ENCODE measurements at regions not wholly inside any gene's neighbourhood (a gene's known extent, or its start where the extent isn't known, plus 50 kb on each side); places are given as distances from the start of the nearest gene placed in this dataset.
"Not testable (repeated sequence)": the region's sequence is repeated elsewhere in the genome, so short reads cannot be mapped to it uniquely, and the experiment has no call there.

DNA sequence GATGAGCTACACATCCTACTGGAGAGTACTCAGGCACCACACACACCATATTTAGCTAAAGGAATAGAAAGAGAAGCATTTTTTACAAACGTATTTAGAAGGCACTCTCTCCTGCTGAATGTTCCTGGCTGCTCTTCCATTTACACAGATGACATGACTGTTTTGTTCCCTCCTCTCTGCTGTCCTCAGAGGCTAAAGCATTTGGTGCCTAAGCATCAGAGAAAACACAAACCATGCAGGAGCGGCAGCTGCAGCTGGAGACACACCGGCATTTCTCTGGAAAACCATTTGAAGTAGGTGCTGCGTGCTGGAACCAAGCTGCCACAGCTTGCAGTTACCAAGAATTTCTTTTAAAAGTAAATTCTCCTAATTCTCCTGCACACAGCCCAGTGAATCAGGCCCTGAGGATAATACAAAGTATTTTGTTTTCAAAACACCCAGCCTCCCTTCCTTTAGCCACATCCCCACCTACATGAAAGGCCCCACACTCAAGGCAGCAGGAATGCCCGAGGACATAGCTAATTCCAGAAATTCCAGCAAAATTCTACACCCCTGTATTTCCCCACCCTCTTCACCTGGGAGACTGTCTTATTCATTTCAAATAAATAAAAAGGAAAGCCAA is 488.9 kb upstream of the SOX11 start:
- no peak for DNase-seq

DNA sequence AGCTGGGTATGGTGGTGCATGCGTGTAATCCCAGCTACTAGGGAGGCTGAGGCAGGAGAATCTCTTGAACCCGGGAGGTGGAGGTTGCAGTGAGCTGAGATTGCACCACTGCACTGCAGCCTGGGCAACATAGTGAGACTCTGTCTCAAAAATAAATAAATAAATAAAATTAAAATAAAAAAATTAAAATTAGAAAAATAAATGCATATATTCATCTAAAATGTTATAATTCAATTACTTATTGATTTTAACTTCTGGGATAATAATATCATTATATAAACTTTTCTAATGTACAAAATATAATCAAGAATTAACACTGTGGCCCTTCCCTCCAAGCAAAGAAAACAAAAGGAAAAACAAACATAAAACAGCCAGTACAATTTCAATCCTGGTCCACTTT is 485.4 kb upstream of the SOX11 start:
- DNase-seq, result not testable (repeated sequence)

DNA sequence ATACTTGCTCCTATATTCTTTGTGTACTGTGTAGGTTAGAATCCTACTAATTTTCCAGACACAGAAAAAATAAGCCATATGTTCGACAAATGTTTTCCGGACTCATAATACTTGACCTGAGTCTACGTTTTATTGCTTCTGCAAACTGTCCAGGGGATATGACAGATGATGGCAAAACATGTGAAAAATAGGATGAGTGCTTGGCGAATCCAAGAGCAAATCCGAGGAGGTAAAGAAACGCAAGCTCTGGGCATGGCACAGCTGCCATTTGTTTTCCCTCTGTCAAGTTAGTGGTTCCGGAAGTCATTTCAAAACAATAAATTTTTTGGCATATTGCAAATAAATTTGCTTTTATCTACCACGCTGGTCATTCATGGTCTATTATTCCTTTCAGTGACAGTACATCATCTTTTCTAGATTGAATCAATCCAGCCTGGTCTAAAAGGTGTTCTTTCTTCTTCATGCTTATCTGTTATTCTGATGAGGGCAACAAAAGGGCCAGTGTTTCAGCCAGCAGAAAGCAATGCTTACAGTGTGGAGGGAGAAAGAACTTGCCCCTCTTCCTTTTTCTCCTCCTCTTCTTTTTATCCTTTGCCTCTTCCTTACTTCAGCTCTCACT is 476.1 kb upstream of the SOX11 start:
- no peak for DNase-seq

DNA sequence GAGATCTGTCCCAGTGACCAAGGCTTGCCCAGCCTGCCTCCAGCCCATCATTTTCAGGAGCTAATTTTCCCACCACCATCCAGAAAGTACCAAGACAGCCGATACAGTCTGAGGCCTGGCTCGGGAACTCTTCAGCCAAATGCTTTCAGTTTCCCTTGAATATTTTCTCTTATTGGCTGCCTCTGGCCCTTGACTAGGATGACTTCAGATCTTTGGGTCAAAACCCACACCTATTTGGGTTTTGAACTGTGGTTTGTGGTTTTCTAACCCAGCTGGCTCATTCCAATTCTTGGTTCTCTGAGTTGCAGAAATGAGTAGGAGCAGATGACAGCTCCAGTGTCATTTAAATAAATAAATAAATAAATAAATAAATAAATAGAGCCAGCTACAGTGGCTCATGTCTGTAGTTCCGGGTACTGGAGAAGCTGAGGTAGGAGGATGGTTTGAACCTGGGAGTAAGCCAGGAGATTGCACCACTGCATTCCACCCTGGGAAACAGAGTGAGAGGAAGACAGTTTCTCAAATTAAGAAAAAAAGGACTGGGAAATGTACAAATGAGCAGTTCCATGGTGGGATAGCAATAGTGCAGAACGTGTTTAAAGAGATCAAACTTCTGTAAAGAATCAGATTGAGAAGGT is 465.0 kb upstream of the SOX11 start:
- no peak for DNase-seq

DNA sequence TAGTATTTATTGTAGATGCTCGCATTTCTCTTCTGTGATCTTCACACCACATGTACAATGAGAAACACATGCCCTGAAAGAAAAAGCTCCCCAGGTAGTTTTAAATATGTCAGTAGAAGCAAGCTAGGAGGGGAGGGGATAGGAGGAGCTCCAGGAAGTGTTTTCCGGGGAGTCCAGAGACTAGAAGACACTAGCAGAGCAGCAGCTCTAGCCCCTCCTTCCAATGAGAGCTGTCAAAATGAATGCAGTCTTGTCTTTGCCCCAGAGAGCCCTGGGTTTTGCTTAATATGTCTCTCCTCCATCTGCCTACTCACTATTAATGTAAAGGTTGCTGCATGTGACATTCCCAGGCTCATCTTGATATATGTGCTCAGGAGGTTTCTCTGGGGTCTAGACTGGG is 462.6 kb upstream of the SOX11 start:
- no peak for DNase-seq

DNA sequence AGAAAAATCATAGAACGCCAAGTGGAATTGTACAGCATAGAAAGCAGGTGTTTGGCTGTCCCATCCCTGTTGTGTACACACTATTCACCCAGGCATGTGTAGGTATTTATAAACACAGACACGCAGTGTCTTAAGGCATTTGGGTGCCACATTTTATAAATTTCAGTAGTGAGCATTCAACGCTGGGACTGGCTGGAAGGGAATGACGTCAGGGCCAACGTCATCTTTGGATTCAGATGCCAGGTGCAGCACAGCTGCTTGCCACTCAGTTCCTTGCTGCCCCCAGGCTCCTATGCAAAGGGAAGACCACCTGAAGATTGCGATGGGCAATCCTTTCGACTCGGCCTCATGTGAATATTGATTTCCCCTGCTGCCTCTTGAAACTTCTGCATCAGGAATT is 461.7 kb upstream of the SOX11 start:
- DNase-seq, result no peak

DNA sequence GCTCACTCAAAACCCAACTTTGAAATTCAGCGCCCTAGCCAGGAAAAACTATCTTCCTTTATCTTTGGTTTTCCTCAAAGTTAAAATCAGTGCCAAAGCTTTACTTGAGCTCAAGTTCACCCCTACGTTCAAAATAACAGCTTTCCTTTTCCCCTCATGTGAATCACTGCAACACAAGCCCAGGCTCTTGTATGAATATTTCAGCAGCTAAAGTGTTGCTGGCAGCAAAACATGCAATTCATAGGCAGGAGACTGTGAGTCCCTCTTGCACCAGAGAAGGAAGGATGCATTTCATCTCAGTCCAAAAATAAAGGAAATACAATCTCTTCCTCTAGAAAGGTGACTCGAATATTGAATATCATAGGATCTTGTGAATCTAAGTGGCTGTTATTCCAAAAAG is 461.3 kb upstream of the SOX11 start:
- no peak for DNase-seq

DNA sequence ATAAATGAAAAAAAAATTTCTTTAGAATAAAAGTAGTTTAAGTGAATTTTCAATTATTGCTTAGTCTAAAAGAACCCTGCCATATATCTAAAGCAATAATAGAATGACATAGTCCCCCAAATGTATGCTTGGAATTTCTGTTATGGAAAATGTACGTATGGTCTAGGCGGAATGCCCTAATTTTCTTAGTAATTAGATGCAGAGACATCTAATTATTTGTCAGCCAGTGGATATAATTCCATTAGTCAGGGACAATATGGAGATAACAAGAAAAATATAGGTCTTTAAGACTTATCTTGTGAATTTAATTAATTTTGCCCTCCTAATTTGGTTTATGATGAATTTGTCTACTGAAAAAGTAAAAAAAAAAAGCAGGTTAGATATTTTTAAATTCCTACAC is 460.9 kb upstream of the SOX11 start:
- no peak for DNase-seq

DNA sequence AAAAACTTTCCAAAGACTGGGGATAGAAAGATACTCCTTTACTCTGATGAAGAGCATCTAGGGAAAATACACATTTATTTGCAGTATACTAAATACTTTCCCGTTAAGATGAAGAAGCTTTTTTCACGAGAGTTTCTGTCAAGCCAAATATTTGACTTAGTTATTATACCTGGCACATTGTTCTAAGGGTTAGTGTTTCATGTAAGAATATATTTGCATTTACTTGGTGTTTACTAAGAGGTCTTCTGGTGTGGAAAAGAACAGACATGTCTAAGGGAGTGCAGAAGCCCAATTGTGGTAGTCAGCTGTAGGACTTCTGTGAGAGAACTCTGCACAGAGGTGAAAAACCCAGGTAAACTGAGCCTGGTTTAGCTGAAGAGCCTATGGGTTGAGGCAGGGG is 457.6 kb upstream of the SOX11 start:
- DNase-seq, result no peak

DNA sequence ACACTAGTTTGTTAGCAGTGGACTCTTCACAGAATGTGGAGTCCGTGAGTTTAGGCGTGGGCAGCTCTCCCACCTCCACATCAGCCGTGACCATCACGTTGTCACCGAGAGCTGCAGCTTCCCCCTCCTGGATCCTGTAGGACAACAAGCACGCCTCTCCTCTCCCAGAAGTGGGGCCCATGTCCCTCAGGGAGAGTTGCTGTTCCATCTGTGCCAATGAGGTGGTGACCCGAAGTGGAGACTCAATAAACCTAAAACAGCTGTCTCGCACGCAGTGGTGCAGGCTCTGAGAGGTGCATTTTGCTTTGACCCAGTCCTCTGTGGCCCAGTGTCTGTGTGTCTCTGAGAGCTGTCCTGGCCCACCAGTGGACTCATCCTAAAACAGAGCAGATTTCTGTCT is 456.5 kb upstream of the SOX11 start:
- no peak for DNase-seq

DNA sequence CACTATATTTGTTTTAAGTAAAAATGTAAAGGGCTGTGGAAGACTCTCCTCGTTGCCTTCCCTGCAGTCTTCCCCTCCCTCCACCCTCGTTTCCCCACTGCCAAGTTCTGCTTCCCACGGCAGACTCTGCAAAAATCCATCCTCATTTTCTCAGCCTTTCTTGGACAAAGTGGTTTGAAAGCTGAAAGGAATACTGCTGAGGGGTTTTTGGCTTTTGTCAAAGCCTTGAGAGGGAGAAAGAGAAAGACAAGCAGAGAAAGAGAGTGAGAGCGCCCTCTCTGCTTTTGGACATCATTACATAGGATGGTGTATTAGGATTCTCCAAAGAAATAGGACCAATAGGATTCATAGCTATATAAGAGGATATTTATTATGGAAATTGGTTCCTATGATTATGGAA is 455.9 kb upstream of the SOX11 start:
- DNase-seq, result no peak

DNA sequence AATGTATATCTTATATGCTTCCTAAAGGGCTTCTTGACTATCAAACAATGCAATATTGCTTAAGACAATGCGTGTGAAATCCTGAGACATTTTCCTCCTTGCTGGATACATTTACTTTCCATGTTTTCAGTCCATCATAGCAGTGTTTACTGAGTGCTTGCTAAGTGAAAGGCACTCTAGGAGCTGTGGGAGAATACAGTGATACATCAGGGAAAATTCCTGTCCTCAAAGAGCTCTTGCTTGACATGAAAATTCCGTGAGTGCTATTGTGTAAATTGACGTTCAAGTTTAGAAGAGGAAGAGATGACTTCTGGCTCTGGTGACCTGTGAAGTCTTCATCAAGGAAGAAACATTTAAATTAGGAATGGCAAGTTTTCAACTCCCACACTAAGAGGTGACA is 449.4 kb upstream of the SOX11 start:
- DNase-seq, result no peak

DNA sequence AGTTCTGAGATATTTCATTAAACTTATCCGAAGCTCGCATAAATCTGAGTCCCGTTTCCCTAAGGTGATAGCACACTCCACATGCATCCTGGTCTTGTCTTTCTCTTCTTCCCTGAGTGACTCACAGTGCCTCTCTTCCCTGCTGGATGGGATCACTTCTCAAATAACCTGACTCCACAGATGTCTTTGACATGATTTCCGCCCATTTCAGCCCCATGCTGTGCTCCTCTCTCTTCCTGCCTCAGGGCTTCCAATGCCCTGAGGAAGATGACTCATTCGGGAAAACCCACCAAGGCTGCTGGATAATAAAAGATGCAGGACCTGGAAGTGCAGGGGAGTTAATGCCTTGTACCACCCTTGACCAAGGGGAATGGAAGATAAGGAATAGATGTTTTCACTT is 441.7 kb upstream of the SOX11 start:
- no peak for DNase-seq

DNA sequence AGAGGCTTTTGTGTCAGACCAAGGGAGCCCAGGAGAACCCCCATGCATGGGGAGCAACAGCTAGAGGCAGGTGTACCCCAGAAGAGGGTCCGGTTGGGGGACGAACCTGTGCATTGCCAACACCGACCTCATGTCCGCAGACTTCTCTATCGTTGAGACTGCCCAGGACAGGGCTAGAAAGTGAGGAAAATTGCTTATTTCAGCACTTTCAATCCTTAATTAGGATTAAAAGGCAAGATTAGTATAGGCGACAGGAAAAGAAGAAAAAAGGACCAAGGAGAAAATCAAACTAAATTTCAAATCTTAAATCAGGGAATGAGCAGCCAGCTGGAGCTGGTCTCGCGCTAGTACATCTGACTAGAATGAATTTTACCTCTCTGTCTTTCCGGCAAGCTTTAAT is 438.9 kb upstream of the SOX11 start:
- no peak for DNase-seq

DNA sequence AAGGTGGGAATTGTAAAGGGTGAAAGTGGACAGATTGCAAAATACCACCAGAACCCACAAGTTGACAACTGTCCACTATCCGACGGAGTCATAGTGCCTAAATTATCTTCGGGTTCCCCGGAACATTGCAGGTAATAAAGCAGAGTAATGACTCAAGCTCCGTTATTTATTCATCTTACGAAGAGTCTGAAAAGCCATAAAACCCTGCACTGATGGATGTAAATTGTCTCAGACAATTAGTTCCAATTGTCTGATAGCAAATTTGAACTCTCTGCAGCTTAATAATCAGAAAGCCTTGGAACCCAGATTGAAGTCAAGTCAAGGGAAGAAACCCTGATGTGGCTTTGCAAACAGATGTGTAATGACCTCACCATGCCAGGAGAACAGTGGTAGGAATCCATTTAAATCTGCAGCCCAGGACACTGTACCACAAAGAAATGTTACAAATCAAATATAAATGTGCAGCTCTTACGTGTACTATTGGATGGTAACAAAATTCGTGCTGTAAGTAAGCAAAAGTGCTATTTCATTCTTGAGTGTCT is 437.3 kb upstream of the SOX11 start:
- DNase-seq, result no peak

DNA sequence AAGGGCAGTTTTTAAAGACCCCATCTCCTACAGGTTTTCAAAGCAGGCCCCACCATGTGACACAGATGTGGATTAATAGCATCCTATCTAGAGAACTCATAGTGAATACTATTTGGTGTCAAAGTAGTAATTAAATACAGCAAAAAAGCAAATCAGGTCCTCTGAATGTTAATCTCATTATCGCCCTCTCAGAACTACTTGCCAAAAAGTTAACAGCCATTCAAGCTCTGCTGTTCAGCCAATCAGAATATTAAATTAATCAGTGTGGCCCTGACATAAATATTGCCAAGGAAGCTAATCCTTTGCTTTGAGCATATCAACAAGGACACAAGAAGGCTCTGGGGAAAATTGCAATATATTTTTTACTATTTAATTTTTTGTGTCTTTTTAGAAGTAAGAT is 428.9 kb upstream of the SOX11 start:
- DNase-seq, result no peak

DNA sequence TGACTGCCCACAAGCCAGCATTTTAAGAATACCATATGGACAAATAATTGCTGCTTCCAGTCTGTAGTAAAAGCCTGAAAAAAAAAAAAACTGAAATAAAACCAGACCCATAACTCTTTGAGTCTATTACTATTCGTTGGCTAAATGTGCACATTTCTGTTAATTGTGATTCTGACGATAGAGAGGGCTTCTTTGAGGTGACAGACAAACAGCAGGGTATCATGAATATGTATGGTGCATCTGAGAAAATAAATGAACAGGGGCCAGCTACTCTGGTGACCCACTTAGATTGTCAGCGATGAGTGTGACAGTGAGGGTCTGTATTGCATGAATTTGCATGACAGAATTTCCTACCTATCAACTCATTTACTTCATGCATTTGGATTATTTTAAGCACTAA is 427.8 kb upstream of the SOX11 start:
- DNase-seq, result no peak

DNA sequence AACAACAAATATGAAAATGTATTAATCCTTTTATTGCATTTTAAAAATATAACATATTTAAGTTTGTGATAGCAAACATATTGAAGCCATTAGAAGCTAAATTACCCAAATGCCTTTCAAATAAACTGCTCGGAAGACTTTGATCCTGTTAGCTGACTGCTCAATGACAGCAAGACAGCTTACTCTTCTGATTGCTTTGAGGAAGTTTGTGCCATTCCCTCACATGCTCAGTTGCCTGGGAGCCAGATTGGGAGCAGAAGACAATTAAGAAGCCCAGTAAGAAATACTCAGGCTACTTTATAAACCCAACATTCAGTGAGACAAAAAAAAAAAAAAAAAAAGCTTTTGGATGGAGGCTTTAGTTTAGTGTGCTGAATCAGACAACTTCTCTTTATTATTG is 407.1 kb upstream of the SOX11 start:
- DNase-seq, result no peak

DNA sequence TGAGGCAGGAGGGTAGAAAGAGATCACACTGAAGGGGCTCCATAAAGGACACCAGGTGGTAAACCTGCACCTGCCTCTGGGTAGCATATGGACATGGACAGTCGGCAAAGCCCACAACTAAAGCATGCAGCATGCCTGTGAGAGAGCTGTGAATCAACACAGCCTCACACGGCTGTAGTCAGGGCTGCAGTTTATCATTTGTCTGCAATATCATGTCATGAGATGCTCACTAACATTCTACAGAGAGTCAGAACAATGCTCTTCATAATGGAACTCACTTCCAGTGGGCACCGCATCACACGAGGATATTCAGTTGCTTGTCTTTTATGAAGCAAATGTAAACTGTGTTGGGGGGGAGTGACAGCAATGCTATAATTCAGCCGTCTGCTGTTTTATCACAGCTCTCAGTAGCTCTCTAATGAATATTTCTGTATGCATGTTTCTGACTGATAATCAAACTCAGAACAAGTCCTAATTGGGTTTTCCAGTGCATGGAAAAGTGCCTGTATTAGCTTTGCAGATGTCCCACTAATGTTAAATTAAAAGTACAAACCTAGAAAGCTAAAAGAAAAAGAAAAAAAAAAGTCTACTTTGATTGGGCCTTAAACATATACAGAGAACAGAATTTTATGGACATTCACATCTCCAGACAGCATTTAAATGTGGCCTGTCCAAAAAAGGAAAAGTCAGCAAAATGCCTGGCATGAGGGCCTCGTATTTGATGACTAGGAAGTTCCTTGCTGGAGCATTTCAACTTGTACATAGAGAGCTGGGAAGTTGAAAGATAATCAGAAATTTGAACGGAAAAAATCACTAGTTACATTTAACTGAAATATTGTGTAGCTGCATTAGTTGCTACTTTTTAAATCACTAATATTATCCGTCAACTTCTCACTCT is 406.1 kb upstream of the SOX11 start:
- no peak for DNase-seq

DNA sequence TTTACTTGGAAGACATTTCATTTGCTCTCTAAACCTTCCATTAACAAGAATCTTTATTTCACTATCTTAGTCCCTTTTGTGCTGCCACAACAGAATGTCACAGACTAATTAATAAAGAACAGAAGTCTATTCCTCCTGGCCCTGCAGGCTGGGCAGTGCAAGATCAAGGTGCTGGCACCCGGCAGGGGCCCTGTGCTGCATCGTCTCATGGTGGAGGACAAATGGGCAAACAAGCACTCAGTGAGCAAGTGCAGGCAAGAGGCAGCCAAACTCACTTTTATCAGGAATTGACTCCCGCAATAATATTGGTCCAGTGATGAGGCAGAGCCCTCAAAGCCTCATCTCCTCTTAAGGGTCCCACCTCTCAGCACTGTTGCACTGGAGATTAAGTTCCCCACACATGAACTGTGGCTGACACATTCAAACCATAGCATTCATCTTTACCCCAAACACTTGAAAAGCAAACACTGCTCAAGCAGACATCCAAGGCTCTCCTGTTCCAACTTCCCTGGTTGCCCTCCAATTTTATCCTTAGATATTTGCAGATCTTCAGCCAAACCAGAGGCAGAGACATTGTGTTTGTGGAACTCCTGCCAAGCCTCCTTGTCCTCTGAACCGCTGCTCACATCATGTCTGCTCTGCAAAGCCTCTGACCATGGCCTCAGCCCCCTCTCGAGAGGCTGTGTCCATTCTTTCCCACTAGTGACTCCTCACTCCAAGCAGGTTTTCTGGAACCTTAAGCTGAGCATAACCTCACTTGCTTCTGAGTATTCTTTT is 404.4 kb upstream of the SOX11 start:
- no peak for DNase-seq

DNA sequence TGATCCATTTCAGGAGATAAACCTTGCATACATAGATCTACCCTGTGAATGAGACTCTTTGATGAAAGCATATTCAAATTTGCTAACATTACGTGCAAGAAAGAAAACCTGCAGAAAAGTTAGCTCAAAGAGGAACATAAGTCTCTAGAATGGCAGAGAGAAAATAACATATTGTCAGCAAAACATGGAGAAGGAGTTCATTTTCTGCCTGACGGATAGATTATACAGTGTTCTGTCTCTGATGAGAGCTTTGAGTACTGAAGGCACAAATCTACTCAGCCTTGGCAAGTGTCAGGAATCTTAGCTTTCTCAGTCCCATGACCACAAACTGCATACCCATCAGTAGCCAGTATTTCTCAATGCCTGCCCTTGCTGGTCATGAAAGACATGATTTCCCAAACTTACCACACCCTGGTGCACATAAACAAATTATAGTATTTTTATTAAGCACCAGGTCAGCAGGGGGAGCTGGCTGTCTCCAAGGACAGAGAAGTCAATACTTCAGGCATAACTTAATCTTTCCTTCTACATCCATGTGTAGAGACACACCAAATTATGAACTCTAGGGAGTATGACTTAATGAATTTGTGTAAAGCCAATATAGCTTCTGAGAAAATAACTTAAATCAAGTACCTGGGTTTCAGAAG is 401.2 kb upstream of the SOX11 start:
- no peak for DNase-seq

DNA sequence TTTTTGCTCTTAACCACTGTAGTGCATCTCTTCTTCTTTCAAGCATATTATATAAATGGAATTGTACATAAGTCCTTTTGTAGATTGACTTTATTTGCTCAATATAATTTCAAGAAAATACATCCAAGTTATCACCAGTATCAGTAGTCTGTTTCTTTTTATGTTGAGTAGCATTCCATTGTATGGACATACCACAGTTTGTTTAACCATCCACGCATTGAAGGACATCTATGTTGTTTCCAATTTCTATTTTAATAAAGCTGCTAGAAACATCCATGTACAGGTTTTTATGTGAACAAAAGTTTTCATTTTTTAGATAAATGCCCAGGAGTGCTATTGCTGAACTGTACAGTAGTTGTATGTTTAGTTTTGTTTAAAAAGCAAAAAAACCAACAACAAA is 387.5 kb upstream of the SOX11 start:
- no peak for DNase-seq
